HCT116 (cell line): ENCODE measurements at regions not wholly inside any gene's neighbourhood (a gene's known extent, or its start where the extent isn't known, plus 50 kb on each side); places are given as distances from the start of the nearest gene placed in this dataset.

Experiments used
- POLR2AphosphoS5 ChIP-seq: IDR thresholded peaks from 2 replicates; pipeline ENCODE4 v1.6.1; 2011; ENCODE audit warnings: mild to moderate bottlenecking, low read depth, low read length, moderate library complexity
- SP1 ChIP-seq: IDR thresholded peaks from 2 replicates; pipeline ENCODE4 v1.6.1; 2012; ENCODE audit warnings: low read depth
- ZNF274 ChIP-seq: fragments of 200-500 bp; sonication (Bioruptor generic); IDR thresholded peaks from 2 replicates; pipeline ENCODE4 v1.6.1; 2014; ENCODE audit warnings: mild to moderate bottlenecking, low read depth, low read length, inconsistent platforms
- TF ChIP-seq, protein P1 (sequence below), 3 experiments: fragments of 200-600 bp in 1 of 3; sonication (generic) in 1 of 3; IDR thresholded peaks in 2 of 3; conservative IDR thresholded peaks in 1 of 3; 2 replicates each; pipeline ENCODE4 v1.5.1; 2012 to 2017; ENCODE audit warnings: low read depth in 2 of 3, low read length in 2 of 3, antibody characterized with exemption in 1 of 3, borderline replicate concordance in 1 of 3, control low read depth in 1 of 3, mild to moderate bottlenecking in 1 of 3, mixed read lengths in 1 of 3, mixed run types in 1 of 3, moderate library complexity in 1 of 3; ENCODE audit not compliant: insufficient read depth in 1 of 3
- TF ChIP-seq, protein P2 (sequence below): IDR thresholded peaks from 2 replicates; pipeline ENCODE4 v1.6.1; 2012
- TF ChIP-seq, protein P3 (sequence below): IDR thresholded peaks from 2 replicates; pipeline ENCODE4 v1.6.1; 2012

DNA sequence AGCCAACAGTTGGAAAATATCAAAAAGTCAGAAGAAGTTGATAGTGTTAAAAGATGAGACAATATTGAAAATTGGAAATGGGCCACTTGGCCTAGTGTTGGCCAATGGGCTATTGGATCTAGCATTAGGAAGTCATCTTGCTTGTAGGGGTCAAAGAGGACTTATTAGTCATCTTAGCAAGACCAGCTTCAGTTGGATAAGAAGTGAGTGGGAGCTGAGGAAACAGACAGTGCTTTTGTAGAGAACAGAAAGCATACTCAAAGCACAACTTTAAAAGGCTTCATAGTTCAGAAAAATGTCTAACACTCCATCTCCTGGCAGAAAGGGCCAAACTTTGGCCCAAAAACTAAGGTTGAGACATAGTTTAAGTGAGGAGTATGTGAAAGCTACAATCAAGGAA lies 139.9 kb upstream of the PKN2 start:
- TF ChIP-seq SP1, result no peak
- no peak for TF ChIP-seq POLR2AphosphoS5
- TF ChIP-seq, protein P1, sequence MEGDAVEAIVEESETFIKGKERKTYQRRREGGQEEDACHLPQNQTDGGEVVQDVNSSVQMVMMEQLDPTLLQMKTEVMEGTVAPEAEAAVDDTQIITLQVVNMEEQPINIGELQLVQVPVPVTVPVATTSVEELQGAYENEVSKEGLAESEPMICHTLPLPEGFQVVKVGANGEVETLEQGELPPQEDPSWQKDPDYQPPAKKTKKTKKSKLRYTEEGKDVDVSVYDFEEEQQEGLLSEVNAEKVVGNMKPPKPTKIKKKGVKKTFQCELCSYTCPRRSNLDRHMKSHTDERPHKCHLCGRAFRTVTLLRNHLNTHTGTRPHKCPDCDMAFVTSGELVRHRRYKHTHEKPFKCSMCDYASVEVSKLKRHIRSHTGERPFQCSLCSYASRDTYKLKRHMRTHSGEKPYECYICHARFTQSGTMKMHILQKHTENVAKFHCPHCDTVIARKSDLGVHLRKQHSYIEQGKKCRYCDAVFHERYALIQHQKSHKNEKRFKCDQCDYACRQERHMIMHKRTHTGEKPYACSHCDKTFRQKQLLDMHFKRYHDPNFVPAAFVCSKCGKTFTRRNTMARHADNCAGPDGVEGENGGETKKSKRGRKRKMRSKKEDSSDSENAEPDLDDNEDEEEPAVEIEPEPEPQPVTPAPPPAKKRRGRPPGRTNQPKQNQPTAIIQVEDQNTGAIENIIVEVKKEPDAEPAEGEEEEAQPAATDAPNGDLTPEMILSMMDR (IDR thresholded peaks at IDR 0.05 in 2 of 3, conservative IDR thresholded peaks at IDR 0.05 in 1 of 3; ENCODE audit: borderline replicate concordance in 1 of 3, insufficient read depth in 1 of 3, low read depth in 2 of 3, low read length in 2 of 3), result no peak
- TF ChIP-seq, protein P2, sequence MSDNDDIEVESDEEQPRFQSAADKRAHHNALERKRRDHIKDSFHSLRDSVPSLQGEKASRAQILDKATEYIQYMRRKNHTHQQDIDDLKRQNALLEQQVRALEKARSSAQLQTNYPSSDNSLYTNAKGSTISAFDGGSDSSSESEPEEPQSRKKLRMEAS, result no peak
- TF ChIP-seq, protein P3, sequence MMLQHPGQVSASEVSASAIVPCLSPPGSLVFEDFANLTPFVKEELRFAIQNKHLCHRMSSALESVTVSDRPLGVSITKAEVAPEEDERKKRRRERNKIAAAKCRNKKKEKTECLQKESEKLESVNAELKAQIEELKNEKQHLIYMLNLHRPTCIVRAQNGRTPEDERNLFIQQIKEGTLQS, result no peak
- no peak for TF ChIP-seq ZNF274
